Caco-2 (cell line): ENCODE measurements at regions not wholly inside any gene's neighbourhood (a gene's known extent, or its start where the extent isn't known, plus 50 kb on each side); places are given as distances from the start of the nearest gene placed in this dataset.

Experiments used
- BruUV-seq: library from RNA; stranded (reverse); fragments of 400-500 nt; replicated peaks from 2 replicates; lab custom pipeline; 2021; lab: Mats Ljungman, UMichigan
- CTCF ChIA-PET: fragments of 300-600 bp; sonication (Branson Sonifier 250); formaldehyde crosslinking; loops from one replicate; lab custom pipeline; 2022; ENCODE audit warnings: antibody characterized with exemption; lab: Charles Lee
- POLR2A ChIA-PET: fragments of 300-600 bp; sonication (Branson Sonifier 250); formaldehyde crosslinking; loops from one replicate; lab custom pipeline; 2022; ENCODE audit warnings: antibody characterized with exemption; lab: Charles Lee
- DNase-seq, 2 experiments: peaks; one replicate each; pipeline versions ENCODE4 v3.0.0 to v3.0.0-alpha.2; 2020 to 2022
- H3K27me3 ChIP-seq: replicated peaks from 2 replicates; pipeline ENCODE4 v1.6.0; 2011; ENCODE audit warnings: low read length; ENCODE audit not compliant: control insufficient read depth, insufficient read depth
- H3K36me3 ChIP-seq: 2 replicates; pipeline ENCODE4 v1.5.1; 2011; ENCODE audit warnings: low read length; ENCODE audit not compliant: control insufficient read depth, insufficient read depth
- H3K4me1 ChIP-seq: fragments of 250-450 bp; sonication (Bioruptor Pico); 2 replicates; pipeline ENCODE4 v1.5.1; 2020; ENCODE audit warnings: mild to moderate bottlenecking
- H3K4me3 ChIP-seq: 2 replicates; pipeline ENCODE4 v1.5.1; 2011; ENCODE audit warnings: low read depth, mild to moderate bottlenecking, control low read depth, low read length
- H3K9me3 ChIP-seq: fragments of 250-450 bp; sonication (Bioruptor Pico); 2 replicates; pipeline ENCODE4 v1.5.1; 2020; ENCODE audit warnings: mild to moderate bottlenecking, moderate library complexity
- H3K27ac Mint-ChIP-seq: one replicate; pipeline ENCODE4 v1.8.0; 2022; ENCODE audit warnings: mixed read lengths; ENCODE audit not compliant: unreplicated experiment
- H3K27me3 Mint-ChIP-seq: one replicate; pipeline ENCODE4 v1.8.0; 2022; ENCODE audit warnings: mixed read lengths; ENCODE audit not compliant: insufficient read depth, unreplicated experiment
- H3K36me3 Mint-ChIP-seq: one replicate; pipeline ENCODE4 v1.8.0; 2022; ENCODE audit warnings: mild to moderate bottlenecking, mixed read lengths; ENCODE audit not compliant: insufficient read depth, unreplicated experiment
- H3K4me1 Mint-ChIP-seq: one replicate; pipeline ENCODE4 v1.8.0; 2022; ENCODE audit warnings: low read depth, mixed read lengths; ENCODE audit not compliant: unreplicated experiment
- H3K4me3 Mint-ChIP-seq: one replicate; pipeline ENCODE4 v1.8.0; 2022; ENCODE audit warnings: mild to moderate bottlenecking, moderate library complexity, mixed read lengths; ENCODE audit not compliant: unreplicated experiment
- H3K9me3 Mint-ChIP-seq: one replicate; pipeline ENCODE4 v1.8.0; 2022; ENCODE audit warnings: mixed read lengths; ENCODE audit not compliant: unreplicated experiment
- intact Hi-C: fragments of 100-400 bp; cut with micrococcal nuclease; formaldehyde crosslinking; loops from one replicate; pipeline ENCODE4 v1.10.0; 2022; ENCODE audit not compliant: unreplicated experiment
- TF ChIP-seq, protein P1 (sequence below), 2 experiments: fragments of 200-600 bp in 1 of 2; IDR thresholded peaks; 1 replicate in 1 of 2; 2 replicates in 1 of 2; pipeline versions ENCODE4 v1.5.1 to v1.8.0; 2011 to 2022; ENCODE audit warnings: antibody characterized with exemption in 1 of 2, control low read depth in 1 of 2, inconsistent platforms in 1 of 2, low read depth in 1 of 2, low read length in 1 of 2, mild to moderate bottlenecking in 1 of 2, moderate library complexity in 1 of 2; ENCODE audit not compliant: insufficient read depth in 1 of 2, severe bottlenecking in 1 of 2, unreplicated experiment in 1 of 2

DNA sequence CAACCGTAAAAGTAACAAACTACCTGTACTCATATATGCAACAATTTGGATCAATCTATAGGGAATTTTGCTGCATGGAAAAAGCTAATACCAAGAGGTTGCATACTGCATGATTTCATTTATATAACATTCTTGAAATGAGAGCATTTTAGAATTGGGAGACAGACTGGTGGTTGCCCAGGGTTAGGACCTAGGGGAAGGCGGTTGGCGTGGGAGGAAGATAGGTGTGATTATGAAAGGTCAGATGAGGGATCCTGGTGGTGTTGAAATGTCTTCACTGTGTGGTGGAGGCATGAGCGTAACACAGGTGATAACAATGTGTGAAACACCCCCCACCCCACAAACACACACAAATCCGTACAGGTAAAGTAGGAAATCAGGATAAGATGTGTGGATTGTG, 176.6 kb upstream of the ZBED5 start:
- H3K36me3 Mint-ChIP-seq = no peaks in the 10 kb centered on the region
- TF ChIP-seq, protein P1, sequence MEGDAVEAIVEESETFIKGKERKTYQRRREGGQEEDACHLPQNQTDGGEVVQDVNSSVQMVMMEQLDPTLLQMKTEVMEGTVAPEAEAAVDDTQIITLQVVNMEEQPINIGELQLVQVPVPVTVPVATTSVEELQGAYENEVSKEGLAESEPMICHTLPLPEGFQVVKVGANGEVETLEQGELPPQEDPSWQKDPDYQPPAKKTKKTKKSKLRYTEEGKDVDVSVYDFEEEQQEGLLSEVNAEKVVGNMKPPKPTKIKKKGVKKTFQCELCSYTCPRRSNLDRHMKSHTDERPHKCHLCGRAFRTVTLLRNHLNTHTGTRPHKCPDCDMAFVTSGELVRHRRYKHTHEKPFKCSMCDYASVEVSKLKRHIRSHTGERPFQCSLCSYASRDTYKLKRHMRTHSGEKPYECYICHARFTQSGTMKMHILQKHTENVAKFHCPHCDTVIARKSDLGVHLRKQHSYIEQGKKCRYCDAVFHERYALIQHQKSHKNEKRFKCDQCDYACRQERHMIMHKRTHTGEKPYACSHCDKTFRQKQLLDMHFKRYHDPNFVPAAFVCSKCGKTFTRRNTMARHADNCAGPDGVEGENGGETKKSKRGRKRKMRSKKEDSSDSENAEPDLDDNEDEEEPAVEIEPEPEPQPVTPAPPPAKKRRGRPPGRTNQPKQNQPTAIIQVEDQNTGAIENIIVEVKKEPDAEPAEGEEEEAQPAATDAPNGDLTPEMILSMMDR (IDR thresholded peaks at IDR 0.05; ENCODE audit: insufficient read depth in 1 of 2, low read depth in 1 of 2, low read length in 1 of 2, severe bottlenecking in 1 of 2, unreplicated experiment in 1 of 2) = no peak
- H3K9me3 Mint-ChIP-seq = no peaks in the 10 kb centered on the region
- Histone ChIP-seq H3K4me3 (no peak overlapping the region), H3K9me3 (no peaks in the 10 kb centered on the region), H3K27me3 (no peaks in the 10 kb centered on the region), H3K36me3 (no peaks in the 10 kb centered on the region), H3K4me1 (no peaks in the 10 kb centered on the region)
- no peak for DNase-seq
- BruUV-seq = no TSS peak
- no peak overlapping the region for H3K27ac Mint-ChIP-seq
- ChIA-PET CTCF (no interaction called here), POLR2A (no interaction called here)
- intact Hi-C loops = no loop called here
- no peak overlapping the region for H3K4me3 Mint-ChIP-seq
- peaks cover 6% of the 10 kb centered on the region for H3K27me3 Mint-ChIP-seq
- peaks cover 16% of the 10 kb centered on the region for H3K4me1 Mint-ChIP-seq

DNA sequence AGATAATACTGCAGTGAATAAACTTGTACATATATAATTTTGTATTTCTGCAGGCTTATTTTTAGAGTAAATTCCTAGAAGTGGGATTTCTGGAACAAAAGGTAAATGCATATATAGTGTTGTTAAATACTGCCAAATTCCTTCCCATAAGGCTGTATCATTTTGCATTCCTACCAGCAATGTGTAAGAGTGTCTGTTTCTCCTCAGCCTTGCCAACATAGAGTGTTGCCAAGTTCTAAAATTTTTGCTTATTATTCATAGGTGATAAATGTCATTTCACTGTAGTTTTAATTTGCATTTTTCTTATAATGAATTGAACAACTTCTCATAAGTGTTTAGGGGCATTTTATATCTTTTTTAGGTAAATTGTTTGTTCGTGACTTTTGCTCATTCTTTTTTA, 174.2 kb upstream of the ZBED5 start:
- H3K4me3 Mint-ChIP-seq = no peak overlapping the region
- intact Hi-C loops = no loop called here
- DNase-seq = no peak
- H3K4me3 ChIP-seq = no peak overlapping the region
- ChIA-PET POLR2A (no interaction called here), CTCF (no interaction called here)
- peaks cover 16% of the 10 kb centered on the region for H3K4me1 Mint-ChIP-seq
- H3K4me1 ChIP-seq = no peaks in the 10 kb centered on the region
- no peaks in the 10 kb centered on the region for H3K36me3 ChIP-seq
- no peaks in the 10 kb centered on the region for H3K9me3 ChIP-seq
- BruUV-seq = no TSS peak
- no peaks in the 10 kb centered on the region for H3K36me3 Mint-ChIP-seq
- no peaks in the 10 kb centered on the region; the same call in 1 of the 2 replicates for H3K27me3 ChIP-seq
- no peaks in the 10 kb centered on the region for H3K9me3 Mint-ChIP-seq
- TF ChIP-seq, protein P1 (IDR thresholded peaks at IDR 0.05; ENCODE audit: insufficient read depth in 1 of 2, low read depth in 1 of 2, low read length in 1 of 2, severe bottlenecking in 1 of 2, unreplicated experiment in 1 of 2) = no peak
- H3K27me3 Mint-ChIP-seq = peaks cover 10% of the 10 kb centered on the region
- no peak overlapping the region for H3K27ac Mint-ChIP-seq

DNA sequence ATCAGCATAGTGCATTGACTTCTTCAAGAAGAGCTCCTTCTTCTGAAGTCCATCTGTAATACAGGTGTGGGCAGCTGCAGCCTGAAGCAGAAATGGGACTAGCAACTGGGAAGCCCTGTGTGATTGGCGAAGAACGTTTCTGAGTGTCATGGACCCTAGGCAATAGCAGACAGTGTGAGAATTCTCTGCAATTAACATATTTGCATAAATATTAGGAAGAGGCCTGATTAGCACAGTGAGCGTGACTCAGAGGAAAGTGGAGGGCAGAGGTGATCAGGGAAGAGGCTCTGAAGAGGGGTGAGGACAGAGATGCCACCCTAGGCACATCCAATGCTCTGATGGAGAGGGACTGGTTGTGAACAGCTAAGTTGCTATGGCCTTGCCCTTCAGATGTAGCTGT, 171.2 kb upstream of the ZBED5 start:
- TF ChIP-seq, protein P1 (IDR thresholded peaks at IDR 0.05; ENCODE audit: insufficient read depth in 1 of 2, low read depth in 1 of 2, low read length in 1 of 2, severe bottlenecking in 1 of 2, unreplicated experiment in 1 of 2) = no peak
- BruUV-seq = no TSS peak
- H3K9me3 Mint-ChIP-seq = no peaks in the 10 kb centered on the region
- no peak overlapping the region for H3K4me3 Mint-ChIP-seq
- H3K27me3 ChIP-seq = no peaks in the 10 kb centered on the region; the same call in 1 of the 2 replicates
- H3K4me3 ChIP-seq = no peak overlapping the region
- H3K4me1 ChIP-seq = no peaks in the 10 kb centered on the region
- ChIA-PET POLR2A (no interaction called here), CTCF (interaction anchor here (0.9 to 2.5 kb wide), 5 partner anchors 46 to 758 kb away, joined by 3 to 55 read pairs (median 14); no protein-coding TSS in a partner anchor)
- peaks cover 7% of the 10 kb centered on the region for H3K27me3 Mint-ChIP-seq
- intact Hi-C loops = loop anchor here (2.0 to 5.0 kb wide), 2 partner anchors 48 to 758 kb away; no protein-coding TSS in a partner anchor
- H3K4me1 Mint-ChIP-seq = no peaks in the 10 kb centered on the region
- H3K9me3 ChIP-seq = no peaks in the 10 kb centered on the region
- no peaks in the 10 kb centered on the region for H3K36me3 ChIP-seq
- H3K36me3 Mint-ChIP-seq = no peaks in the 10 kb centered on the region
- H3K27ac Mint-ChIP-seq = no peak overlapping the region
- no peak for DNase-seq
